Vagina (tissue), 2 donors: ENCODE measurements at regions not wholly inside any gene's neighbourhood (a gene's known extent, or its start where the extent isn't known, plus 50 kb on each side); places are given as distances from the start of the nearest gene placed in this dataset.

Experiments
- CTCF ChIP-seq, 3 experiments: fragments of 450-650 bp in 2 of 3; fragments of 200-600 bp in 1 of 3; sonication (generic) in 1 of 3; IDR thresholded peaks; one replicate each; pipeline ENCODE4 v1.5.1; 2017 to 2019; ENCODE audit warnings: antibody characterized with exemption in 3 of 3, mild to moderate bottlenecking in 2 of 3, moderate library complexity in 2 of 3
- POLR2A ChIP-seq, 2 donors: fragments of 450-650 bp; IDR thresholded peaks; one replicate each; pipeline ENCODE4 v1.6.1; 2017; ENCODE audit warnings: antibody characterized with exemption in 2 of 2, mild to moderate bottlenecking in 2 of 2, moderate library complexity in 2 of 2

GRCh38 chr6:133173276-133173675 lies 67.9 kb upstream of the EYA4 start:
- TF ChIP-seq CTCF (IDR thresholded peaks at IDR 0.05) (no peak), POLR2A (IDR thresholded peaks at IDR 0.05) (no peak)
